Umbilical cord (tissue), 1 donor: ENCODE measurements at regions not wholly inside any gene's neighbourhood (a gene's known extent, or its start where the extent isn't known, plus 50 kb on each side); places are given as distances from the start of the nearest gene placed in this dataset.

Experiments used
- DNase-seq: peaks from one replicate; pipeline ENCODE4 v3.0.0-alpha.2; 2015; ENCODE audit warnings: low spot score

GRCh38 chrX:87727620-87728019 is 210.0 kb downstream of the KLHL4 start:
- DNase-seq = no peak

- no peak for DNase-seq
Measured at GRCh38 chrX:87728024-87728423, 210.4 kb downstream of the KLHL4 start.

GRCh38 chrX:87728459-87728858 is 210.9 kb downstream of the KLHL4 start:
- DNase-seq = no peak

- DNase-seq = no peak
Measured at GRCh38 chrX:87732133-87732532, 214.5 kb downstream of the KLHL4 start.

- DNase-seq = no peak
Measured at GRCh38 chrX:87736576-87736975, 219.0 kb downstream of the KLHL4 start.

GRCh38 chrX:87744391-87744790 is 226.8 kb downstream of the KLHL4 start:
- no peak for DNase-seq

GRCh38 chrX:87755493-87755892 is 237.9 kb downstream of the KLHL4 start:
- no peak for DNase-seq

- DNase-seq = no peak
Measured at GRCh38 chrX:87788976-87789375, 271.4 kb downstream of the KLHL4 start.

GRCh38 chrX:87798039-87798438 is 280.4 kb downstream of the KLHL4 start:
- DNase-seq = no peak

GRCh38 chrX:87805829-87806490 is 288.4 kb downstream of the KLHL4 start:
- peak; percentile 1 for DNase-seq

- no peak for DNase-seq
Measured at GRCh38 chrX:87808576-87809243, 291.1 kb downstream of the KLHL4 start.

GRCh38 chrX:87813566-87813965 is 296.0 kb downstream of the KLHL4 start:
- DNase-seq = no peak

GRCh38 chrX:87846956-87847355 is 329.4 kb downstream of the KLHL4 start:
- no peak for DNase-seq

- peak; percentile 3 for DNase-seq
Measured at GRCh38 chrX:87873347-87873941, 355.8 kb downstream of the KLHL4 start.

- peak; percentile 1 for DNase-seq
Measured at GRCh38 chrX:87874043-87874442, 356.4 kb downstream of the KLHL4 start.

- no peak for DNase-seq
Measured at GRCh38 chrX:87878926-87879325, 361.3 kb downstream of the KLHL4 start.

- no peak for DNase-seq
Measured at GRCh38 chrX:87890437-87890836, 372.8 kb downstream of the KLHL4 start.

GRCh38 chrX:87895421-87895820 is 377.8 kb downstream of the KLHL4 start:
- DNase-seq = no peak

- DNase-seq = no peak
Measured at GRCh38 chrX:87896057-87896456, 378.5 kb downstream of the KLHL4 start.

GRCh38 chrX:87900320-87900908 is 382.8 kb downstream of the KLHL4 start:
- DNase-seq = no peak

GRCh38 chrX:87901060-87901459 is 383.5 kb downstream of the KLHL4 start:
- DNase-seq = peak; percentile 0

- DNase-seq = no peak
Measured at GRCh38 chrX:87914726-87915125, 397.1 kb downstream of the KLHL4 start.

- no peak for DNase-seq
Measured at GRCh38 chrX:87924619-87925018, 407.0 kb downstream of the KLHL4 start.
